ENCODE measurements at regions not wholly inside any gene's neighbourhood (a gene's known extent, or its start where the extent isn't known, plus 50 kb on each side); places are given as distances from the start of the nearest gene placed in this dataset.

- no peak for DNase-seq
These were observed 732.8 kb downstream of the BRD1 start for GRCh38 chr22:49094858-49095257.

- DNase-seq: no peak
These were observed 733.5 kb downstream of the BRD1 start for GRCh38 chr22:49094151-49094550.

- DNase-seq: no peak
These were observed 734.3 kb downstream of the BRD1 start for GRCh38 chr22:49093192-49093880.

GRCh38 chr22:49092716-49093115 lies 735.0 kb downstream of the BRD1 start:
- no peak for DNase-seq

GRCh38 chr22:49091917-49092545 lies 735.6 kb downstream of the BRD1 start:
- DNase-seq: no peak

GRCh38 chr22:49091451-49091850 lies 736.2 kb downstream of the BRD1 start:
- no peak for DNase-seq

GRCh38 chr22:49090853-49091135 lies 736.9 kb downstream of the BRD1 start:
- no peak for DNase-seq

GRCh38 chr22:49090061-49090852 lies 737.4 kb downstream of the BRD1 start:
- DNase-seq: no peak

- no peak for DNase-seq
These were observed 738.6 kb downstream of the BRD1 start for GRCh38 chr22:49088801-49089791.

- DNase-seq: no peak
These were observed 739.7 kb downstream of the BRD1 start for GRCh38 chr22:49087716-49088601.

GRCh38 chr22:49087198-49087597 lies 740.5 kb downstream of the BRD1 start:
- no peak for DNase-seq

- no peak for DNase-seq
These were observed 741.0 kb downstream of the BRD1 start for GRCh38 chr22:49086606-49087157.

GRCh38 chr22:49086181-49086580 lies 741.5 kb downstream of the BRD1 start:
- DNase-seq: no peak

GRCh38 chr22:49084206-49084605 lies 743.5 kb downstream of the BRD1 start:
- no peak for DNase-seq

- no peak for DNase-seq
These were observed 744.1 kb downstream of the BRD1 start for GRCh38 chr22:49083607-49084006.

GRCh38 chr22:49082451-49082850 lies 745.2 kb downstream of the BRD1 start:
- DNase-seq: no peak

- DNase-seq: no peak
These were observed 745.7 kb downstream of the BRD1 start for GRCh38 chr22:49081926-49082325.

- DNase-seq: no peak
These were observed 746.4 kb downstream of the BRD1 start for GRCh38 chr22:49081261-49081666.

GRCh38 chr22:49080631-49081030 lies 747.0 kb downstream of the BRD1 start:
- DNase-seq: no peak

- no peak for DNase-seq
These were observed 747.8 kb downstream of the BRD1 start for GRCh38 chr22:49079743-49080500.
